HepG2 (cell line): ENCODE measurements at regions not wholly inside any gene's neighbourhood (a gene's known extent, or its start where the extent isn't known, plus 50 kb on each side); places are given as distances from the start of the nearest gene placed in this dataset.

Experiments
- EZH2 ChIP-seq: conservative IDR thresholded peaks from 2 replicates; pipeline ENCODE4 v1.6.1; 2012; ENCODE audit warnings: mild to moderate bottlenecking, low read depth, low read length, moderate library complexity
- NFATC3 ChIP-seq: sonication (generic); formaldehyde crosslinking; IDR thresholded peaks from 2 replicates; pipeline ENCODE4 v1.5.1; 2020; ENCODE audit warnings: mild to moderate bottlenecking, missing genetic modification reagents
- NFYB ChIP-seq: sonication (generic); formaldehyde crosslinking; IDR thresholded peaks from 2 replicates; pipeline ENCODE4 v1.4.0; 2020; ENCODE audit warnings: missing genetic modification reagents
- POLR2AphosphoS5 ChIP-seq: IDR thresholded peaks from 2 replicates; pipeline ENCODE4 v1.6.1; 2012; ENCODE audit warnings: low read depth, low read length
- ZNF207 ChIP-seq: fragments of 450-650 bp; IDR thresholded peaks from 2 replicates; pipeline ENCODE4 v1.6.1; 2016; ENCODE audit warnings: antibody characterized with exemption, borderline replicate concordance
- ZNF24 ChIP-seq: fragments of 450-650 bp; IDR thresholded peaks from 2 replicates; pipeline ENCODE4 v1.6.1; 2017; ENCODE audit warnings: antibody characterized with exemption, mild to moderate bottlenecking
- ZSCAN20 ChIP-seq: sonication (generic); formaldehyde crosslinking; IDR thresholded peaks from 2 replicates; pipeline ENCODE4 v1.4.0; 2020; ENCODE audit warnings: missing genetic modification reagents, mild to moderate bottlenecking, borderline replicate concordance

DNA sequence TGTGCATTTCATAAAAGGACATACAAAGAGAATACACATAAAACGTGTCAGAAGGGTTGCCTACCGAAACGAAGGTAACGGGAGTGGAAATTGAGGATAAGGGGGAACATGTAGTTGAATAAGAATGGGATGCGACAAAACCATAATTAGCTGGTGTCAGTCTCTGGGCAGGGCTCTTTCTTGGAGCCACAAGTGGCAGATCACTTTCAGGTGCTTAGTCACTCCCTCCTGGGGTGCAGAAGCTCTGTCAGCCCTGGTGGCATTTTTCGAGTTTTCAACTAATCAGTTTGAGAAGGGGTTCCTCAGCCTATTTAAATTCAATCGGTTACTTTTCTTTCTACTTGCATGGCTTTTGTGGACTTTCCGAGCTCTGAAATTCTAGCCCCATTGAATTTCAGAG lies 133.9 kb upstream of the IGSF21 start:
- TF ChIP-seq ZSCAN20 (CRISPR knock-in tag), result no peak
- no peak for TF ChIP-seq POLR2AphosphoS5
- no peak for TF ChIP-seq NFATC3 (CRISPR knock-in tag)
- TF ChIP-seq ZNF24, result no peak
- TF ChIP-seq ZNF207, result no peak
- TF ChIP-seq EZH2, result no peak
- TF ChIP-seq NFYB (CRISPR knock-in tag), result no peak
